ENCODE measurements at regions not wholly inside any gene's neighbourhood (a gene's known extent, or its start where the extent isn't known, plus 50 kb on each side); places are given as distances from the start of the nearest gene placed in this dataset.

GRCh38 chr18:51603111-51603510 lies 405.6 kb upstream of the MEX3C start (continued):
- TF ChIP-seq CHD7 (IDR thresholded peaks at IDR 0.05; ENCODE audit: insufficient replicate concordance, low read length) = no peak
- no peak for TF ChIP-seq NRF1 (IDR thresholded peaks at IDR 0.05; ENCODE audit: low read depth, low read length)
